ENCODE measurements at regions not wholly inside any gene's neighbourhood (a gene's known extent, or its start where the extent isn't known, plus 50 kb on each side); places are given as distances from the start of the nearest gene placed in this dataset.

GRCh38 chr3:124091716-124092115 lies 99.8 kb upstream of the ROPN1 start:
- no peak overlapping the region for H3K4me3 ChIP-seq (ENCODE audit: low read depth, low read length)
- TF ChIP-seq, protein P1, sequence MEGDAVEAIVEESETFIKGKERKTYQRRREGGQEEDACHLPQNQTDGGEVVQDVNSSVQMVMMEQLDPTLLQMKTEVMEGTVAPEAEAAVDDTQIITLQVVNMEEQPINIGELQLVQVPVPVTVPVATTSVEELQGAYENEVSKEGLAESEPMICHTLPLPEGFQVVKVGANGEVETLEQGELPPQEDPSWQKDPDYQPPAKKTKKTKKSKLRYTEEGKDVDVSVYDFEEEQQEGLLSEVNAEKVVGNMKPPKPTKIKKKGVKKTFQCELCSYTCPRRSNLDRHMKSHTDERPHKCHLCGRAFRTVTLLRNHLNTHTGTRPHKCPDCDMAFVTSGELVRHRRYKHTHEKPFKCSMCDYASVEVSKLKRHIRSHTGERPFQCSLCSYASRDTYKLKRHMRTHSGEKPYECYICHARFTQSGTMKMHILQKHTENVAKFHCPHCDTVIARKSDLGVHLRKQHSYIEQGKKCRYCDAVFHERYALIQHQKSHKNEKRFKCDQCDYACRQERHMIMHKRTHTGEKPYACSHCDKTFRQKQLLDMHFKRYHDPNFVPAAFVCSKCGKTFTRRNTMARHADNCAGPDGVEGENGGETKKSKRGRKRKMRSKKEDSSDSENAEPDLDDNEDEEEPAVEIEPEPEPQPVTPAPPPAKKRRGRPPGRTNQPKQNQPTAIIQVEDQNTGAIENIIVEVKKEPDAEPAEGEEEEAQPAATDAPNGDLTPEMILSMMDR (conservative IDR thresholded peaks at IDR 0.05; ENCODE audit: low read depth, low read length), result no peak
- no peak for DNase-seq (ENCODE audit: low read depth)

DNA sequence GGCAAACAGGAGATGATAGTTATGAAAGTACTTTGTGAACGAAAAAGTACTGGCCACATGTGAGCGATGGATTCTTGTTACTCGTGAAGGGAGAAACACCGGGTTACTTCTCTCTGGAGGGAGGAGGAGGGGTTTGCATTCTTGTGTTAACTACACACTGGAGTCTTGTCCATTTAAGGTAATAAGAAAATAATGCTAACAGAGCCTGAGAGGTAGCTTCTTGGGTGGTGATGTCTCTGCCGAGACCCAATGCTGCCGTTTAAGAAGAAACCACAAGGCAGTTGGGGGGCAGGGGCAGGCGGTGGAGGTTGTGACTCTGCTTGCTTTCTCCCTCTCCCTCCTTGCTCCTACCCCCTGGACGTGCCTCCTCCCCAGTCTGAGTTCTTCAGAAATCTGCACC lies 100.9 kb upstream of the ROPN1 start:
- DNase-seq (ENCODE audit: low read depth), result no peak

GRCh38 chr3:124094496-124094895 lies 102.6 kb upstream of the ROPN1 start:
- no peak for DNase-seq (ENCODE audit: low read depth)
- TF ChIP-seq, protein P1 (conservative IDR thresholded peaks at IDR 0.05; ENCODE audit: low read depth, low read length), result no peak
- H3K4me3 ChIP-seq (ENCODE audit: low read depth, low read length), result no peak overlapping the region

More for the DNA sequence above, 100.9 kb upstream of the ROPN1 start:
- H3K4me3 ChIP-seq (ENCODE audit: low read depth, low read length), result no peak overlapping the region
- TF ChIP-seq, protein P1 (conservative IDR thresholded peaks at IDR 0.05; ENCODE audit: low read depth, low read length), result no peak

GRCh38 chr3:124097362-124098131 lies 105.6 kb upstream of the ROPN1 start:
- TF ChIP-seq, protein P1 (conservative IDR thresholded peaks at IDR 0.05; ENCODE audit: low read depth, low read length), result no peak
- no peak for DNase-seq (ENCODE audit: low read depth)

GRCh38 chr3:124101643-124102042 lies 109.7 kb upstream of the ROPN1 start:
- TF ChIP-seq, protein P1 (conservative IDR thresholded peaks at IDR 0.05; ENCODE audit: low read depth, low read length), result no peak
- no peak for DNase-seq (ENCODE audit: low read depth)
- H3K4me3 ChIP-seq (ENCODE audit: low read depth, low read length), result no peak overlapping the region

More at GRCh38 chr3:124097362-124098131, 105.6 kb upstream of the ROPN1 start:
- no peak overlapping the region for H3K4me3 ChIP-seq (ENCODE audit: low read depth, low read length)

- no peak for DNase-seq (ENCODE audit: low read depth)
- H3K4me3 ChIP-seq (ENCODE audit: low read depth, low read length), result no peak overlapping the region
- TF ChIP-seq, protein P1 (conservative IDR thresholded peaks at IDR 0.05; ENCODE audit: low read depth, low read length), result no peak
These were observed 115.4 kb upstream of the ROPN1 start for GRCh38 chr3:124107104-124107890.

All from epithelial cell of proximal tubule (primary cell).